Common myeloid progenitor, CD34-positive (primary cell): ENCODE measurements at regions not wholly inside any gene's neighbourhood (a gene's known extent, or its start where the extent isn't known, plus 50 kb on each side); places are given as distances from the start of the nearest gene placed in this dataset.

Experiments
- CTCF ChIA-PET: fragments of 350-600 bp; sonication (Branson Sonifier 250); formaldehyde crosslinking; loops from one replicate; lab custom pipeline; 2021; ENCODE audit warnings: antibody characterized with exemption; lab: Charles Lee
- POLR2A ChIA-PET: fragments of 350-600 bp; sonication (Branson Sonifier 250); formaldehyde crosslinking; loops from one replicate; lab custom pipeline; 2021; ENCODE audit warnings: antibody characterized with exemption; lab: Charles Lee
- DNase-seq, 3 donors: peaks; one replicate each; pipeline versions ENCODE4 v3.0.0 to v3.0.0-alpha.2; 2013
- H3K27ac ChIP-seq, 2 experiments: 1 replicate in 1 of 2; 2 replicates in 1 of 2; pipeline ENCODE4 v1.7.0; 2013; ENCODE audit warnings: inconsistent platforms in 2 of 2, low read length in 2 of 2, mild to moderate bottlenecking in 2 of 2, low read depth in 1 of 2, moderate library complexity in 1 of 2; ENCODE audit not compliant: severe bottlenecking in 2 of 2, insufficient read depth in 1 of 2, poor library complexity in 1 of 2
- H3K27me3 ChIP-seq, 5 experiments: replicated peaks in 2 of 5; 1 replicate in 3 of 5; 2 replicates in 2 of 5; pipeline versions ENCODE4 v1.6.1 to v1.7.0; 2013; ENCODE audit warnings: low read length in 4 of 5, mild to moderate bottlenecking in 2 of 5, moderate library complexity in 2 of 5, inconsistent platforms in 1 of 5; ENCODE audit not compliant: insufficient read depth in 5 of 5, control insufficient read depth in 4 of 5
- H3K36me3 ChIP-seq, 4 experiments: 1 replicate in 2 of 4; 2 replicates in 2 of 4; pipeline versions ENCODE4 v1.6.1 to v1.7.0; 2013; ENCODE audit warnings: low read length in 3 of 4, control low read depth in 1 of 4, mild to moderate bottlenecking in 1 of 4; ENCODE audit not compliant: control insufficient read depth in 4 of 4, insufficient read depth in 4 of 4
- H3K4me1 ChIP-seq, 4 experiments: 1 replicate in 3 of 4; 2 replicates in 1 of 4; pipeline versions ENCODE4 v1.6.1 to v1.7.1; 2013; ENCODE audit warnings: low read length in 3 of 4, mild to moderate bottlenecking in 3 of 4, control low read depth in 1 of 4, inconsistent platforms in 1 of 4, moderate library complexity in 1 of 4; ENCODE audit not compliant: control insufficient read depth in 4 of 4, insufficient read depth in 4 of 4; ENCODE audit errors: control extremely low read depth in 1 of 4
- H3K4me3 ChIP-seq, 7 experiments: 1 replicate in 4 of 7; 2 replicates in 3 of 7; pipeline versions ENCODE4 v1.5.1 to v1.7.0; 2013; ENCODE audit warnings: mild to moderate bottlenecking in 7 of 7, low read length in 6 of 7, moderate library complexity in 6 of 7, inconsistent platforms in 2 of 7, low read depth in 2 of 7, control low read depth in 1 of 7; ENCODE audit not compliant: insufficient read depth in 4 of 7, control insufficient read depth in 1 of 7; ENCODE audit errors: extremely low read depth in 1 of 7
- H3K9me3 ChIP-seq, 5 experiments: 1 replicate in 4 of 5; 2 replicates in 1 of 5; pipeline versions ENCODE4 v1.6.1 to v1.7.1; 2013; ENCODE audit warnings: low read length in 4 of 5, mild to moderate bottlenecking in 2 of 5, inconsistent platforms in 1 of 5, low read depth in 1 of 5, moderate library complexity in 1 of 5; ENCODE audit not compliant: control insufficient read depth in 4 of 5, insufficient read depth in 2 of 5; ENCODE audit errors: control extremely low read depth in 1 of 5
- WGBS: methylation state at CpG from one replicate; pipeline ENCODE4 v1.1.5; 2013; ENCODE audit not compliant: insufficient coverage; 5-methylcytosine and 5-hydroxymethylcytosine counted together

DNA sequence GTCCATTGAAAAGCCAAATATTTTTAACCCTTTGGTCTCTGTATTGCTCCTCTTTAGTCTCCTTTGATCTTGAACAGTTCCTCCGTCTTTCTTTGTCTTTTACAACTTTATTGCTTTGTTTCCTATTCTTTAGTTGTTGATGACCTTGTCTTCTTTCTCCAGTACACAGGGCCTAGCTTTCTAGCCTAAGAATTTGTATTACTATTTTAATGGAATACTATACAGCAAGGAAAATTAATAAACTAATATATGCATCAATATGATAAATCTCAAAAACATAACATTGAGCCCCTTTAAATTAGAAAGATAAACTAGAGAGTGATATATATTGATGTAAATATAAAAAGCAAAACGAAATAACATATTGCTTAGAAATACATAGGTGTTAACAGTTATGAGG is 88.7 kb downstream of the NR1D2 start:
- no peak for DNase-seq
- no CpG with 5 or more reads among the region's 2 CpGs for WGBS
- Histone ChIP-seq H3K4me3 (no peak overlapping the region), H3K27me3 (no peaks in the 10 kb centered on the region), H3K9me3 (peaks cover 0 to 7% (median 0%) of the 10 kb centered on the region in 5 experiments), H3K36me3 (no peaks in the 10 kb centered on the region), H3K27ac (no peak overlapping the region), H3K4me1 (peaks cover 4 to 8% (median 7%) of the 10 kb centered on the region in 4 experiments)
- POLR2A ChIA-PET = no interaction called here
- CTCF ChIA-PET = no interaction called here

GRCh38 chr3:24034464-24034863 is 89.4 kb downstream of the NR1D2 start:
- Histone ChIP-seq H3K9me3 (peaks cover 0 to 7% (median 0%) of the 10 kb centered on the region in 5 experiments), H3K36me3 (no peaks in the 10 kb centered on the region), H3K4me1 (peaks cover 4 to 14% (median 11%) of the 10 kb centered on the region in 4 experiments), H3K4me3 (no peak overlapping the region), H3K27ac (no peak overlapping the region), H3K27me3 (no peaks in the 10 kb centered on the region)
- POLR2A ChIA-PET = no interaction called here
- CTCF ChIA-PET = no interaction called here
- DNase-seq = no peak

GRCh38 chr3:24037971-24038370 is 92.9 kb downstream of the NR1D2 start:
- DNase-seq = no peak
- no CpG with 5 or more reads among the region's 2 CpGs for WGBS
- POLR2A ChIA-PET = interaction anchor here (0.7 kb wide), 1 partner anchor 1499 kb away, joined by 10 read pairs; no protein-coding TSS in a partner anchor

DNA sequence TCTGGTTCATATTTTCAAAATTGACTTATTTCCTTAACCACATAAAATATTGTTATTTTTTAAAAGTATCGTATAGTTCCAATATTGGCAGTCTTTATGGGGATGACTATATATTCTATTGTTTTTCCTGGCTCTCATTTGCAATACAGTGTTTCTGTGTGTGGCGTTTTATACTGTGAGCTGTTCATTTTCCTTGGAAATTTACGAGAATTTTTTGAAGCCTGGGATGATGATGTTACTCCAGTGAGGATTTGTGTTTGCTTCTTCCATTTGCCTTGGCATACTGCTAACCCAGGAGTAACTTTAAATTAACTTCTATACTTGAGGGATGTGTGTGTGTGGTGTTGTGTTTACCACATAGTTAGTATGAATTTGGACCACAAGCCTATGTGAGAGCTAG is 95.2 kb downstream of the NR1D2 start:
- DNase-seq = no peak
- H3K4me3 ChIP-seq = no peak overlapping the region
- H3K36me3 ChIP-seq = no peaks in the 10 kb centered on the region
- no peaks in the 10 kb centered on the region for H3K9me3 ChIP-seq
- no peak overlapping the region for H3K27ac ChIP-seq
- H3K4me1 ChIP-seq = peaks cover 4 to 29% (median 13%) of the 10 kb centered on the region in 4 experiments
- WGBS = no CpG with 5 or more reads among the region's 3 CpGs
- H3K27me3 ChIP-seq = no peaks in the 10 kb centered on the region
- ChIA-PET CTCF (no interaction called here), POLR2A (no interaction called here)

More at GRCh38 chr3:24037971-24038370, 92.9 kb downstream of the NR1D2 start:
- CTCF ChIA-PET = interaction anchor here (1.2 kb wide), 1 partner anchor 18 kb away, joined by 3 read pairs; no protein-coding TSS in a partner anchor
- Histone ChIP-seq H3K36me3 (no peaks in the 10 kb centered on the region), H3K9me3 (peaks cover 0 to 7% (median 0%) of the 10 kb centered on the region in 5 experiments), H3K27me3 (no peaks in the 10 kb centered on the region), H3K4me3 (no peak overlapping the region), H3K27ac (no peak overlapping the region), H3K4me1 (peaks cover 4 to 29% (median 13%) of the 10 kb centered on the region in 4 experiments)

DNA sequence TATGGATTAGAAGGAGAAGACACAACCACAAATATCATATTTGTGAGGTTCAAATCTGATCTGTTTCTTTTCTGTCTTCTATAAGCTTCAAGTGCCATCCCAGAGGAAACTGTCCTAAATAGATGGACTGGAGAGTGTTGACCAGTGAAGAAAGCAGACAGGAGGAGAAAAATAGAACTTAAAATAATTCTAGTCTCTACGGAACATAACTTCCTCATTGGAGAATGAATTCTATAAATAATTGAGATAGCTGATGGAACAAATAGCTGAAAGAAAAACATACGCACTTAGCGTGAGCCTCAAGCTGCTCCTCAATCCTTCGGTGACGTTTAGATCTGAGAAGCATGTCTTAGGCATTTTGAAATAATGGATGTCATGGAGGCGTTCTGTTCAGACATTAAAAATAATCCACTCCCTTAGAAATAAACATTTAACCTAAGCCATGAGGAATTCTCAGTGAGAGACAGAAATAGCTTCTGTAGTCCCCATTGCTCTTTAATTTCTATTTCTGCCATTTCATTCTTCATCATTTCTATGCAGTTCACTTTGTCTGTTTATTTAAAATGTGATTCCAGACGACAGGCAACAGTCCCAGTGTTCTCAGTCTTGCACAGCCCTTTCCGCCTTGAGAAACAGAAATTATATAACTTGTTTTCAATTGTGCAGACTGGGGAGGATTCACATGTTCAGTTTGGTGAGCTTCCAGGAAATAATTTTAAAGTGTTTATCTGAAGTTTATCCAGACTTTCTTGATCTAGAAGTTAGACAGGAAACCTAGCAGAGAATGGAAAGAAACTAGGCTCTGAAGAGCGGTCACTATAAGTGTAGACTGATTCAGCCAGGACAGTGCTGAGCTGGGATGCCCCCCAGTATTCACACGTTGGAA is 97.3 kb downstream of the NR1D2 start:
- Histone ChIP-seq H3K27me3 (no peaks in the 10 kb centered on the region), H3K36me3 (no peaks in the 10 kb centered on the region), H3K4me3 (peak overlapping the region in 1 of 7 experiments; percentile 29), H3K27ac (no peak overlapping the region), H3K9me3 (no peaks in the 10 kb centered on the region), H3K4me1 (peaks cover 4 to 29% (median 13%) of the 10 kb centered on the region in 4 experiments)
- no peak for DNase-seq
- POLR2A ChIA-PET = no interaction called here
- WGBS = 21% methylated on average over 4 of the region's 10 CpGs
- CTCF ChIA-PET = interaction anchor here (0.9 kb wide), 1 partner anchor 149 kb away, joined by 3 read pairs; no protein-coding TSS in a partner anchor

DNA sequence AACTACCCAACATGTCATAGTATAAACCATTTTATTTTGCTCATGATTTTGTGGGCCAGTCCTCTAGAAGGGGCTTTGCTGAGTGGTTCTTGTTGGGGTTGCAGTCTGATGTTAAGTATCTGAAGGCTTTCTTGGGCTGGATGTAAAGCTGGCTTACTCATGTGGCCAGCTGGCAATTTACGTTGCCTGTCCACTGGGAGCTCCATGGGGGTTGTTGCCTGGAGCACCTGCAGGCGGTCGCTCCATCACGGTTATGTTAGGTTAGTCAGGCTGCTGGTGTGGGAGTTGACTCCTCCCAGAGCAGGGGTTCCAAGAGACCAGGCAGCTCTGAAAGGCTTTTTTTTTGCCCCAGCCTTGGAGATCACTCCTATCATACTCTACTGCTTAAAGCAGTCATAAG is 98.1 kb downstream of the NR1D2 start:
- no peak for DNase-seq
- no peak overlapping the region for H3K4me3 ChIP-seq
- ChIA-PET POLR2A (no interaction called here), CTCF (interaction anchor here (0.9 kb wide), 1 partner anchor 149 kb away, joined by 3 read pairs; no protein-coding TSS in a partner anchor)
- H3K36me3 ChIP-seq = no peaks in the 10 kb centered on the region
- H3K4me1 ChIP-seq = peaks cover under 1 to 24% (median 8%) of the 10 kb centered on the region in 4 experiments
- 100% methylated on average over 4 of the region's 4 CpGs for WGBS
- no peaks in the 10 kb centered on the region for H3K9me3 ChIP-seq
- H3K27me3 ChIP-seq = no peaks in the 10 kb centered on the region
- H3K27ac ChIP-seq = no peak overlapping the region

DNA sequence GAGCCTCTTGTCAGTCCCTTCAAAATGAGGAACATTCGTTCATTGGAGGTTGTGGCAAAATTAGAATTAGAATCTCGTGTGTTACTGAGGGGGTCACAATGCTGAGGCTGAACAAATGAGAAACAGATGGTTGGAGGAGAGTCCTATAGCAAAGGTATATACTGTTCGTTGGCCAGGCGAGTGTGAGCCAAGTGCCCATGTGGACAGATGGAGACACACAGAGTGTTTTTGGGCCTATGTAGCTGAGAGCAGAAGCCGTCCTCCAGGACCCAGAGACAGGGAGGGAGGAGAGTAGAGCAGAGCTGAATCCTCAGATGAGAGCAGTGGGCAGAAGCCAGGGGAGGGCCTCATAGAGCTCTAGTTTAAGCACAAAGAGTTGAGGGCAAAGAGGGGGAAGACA is 98.9 kb downstream of the NR1D2 start:
- CTCF ChIA-PET = no interaction called here
- WGBS = 98% methylated on average over 5 of the region's 5 CpGs
- Histone ChIP-seq H3K27me3 (no peaks in the 10 kb centered on the region), H3K4me3 (no peak overlapping the region), H3K4me1 (peaks cover 0 to 19% (median 6%) of the 10 kb centered on the region in 4 experiments), H3K9me3 (no peaks in the 10 kb centered on the region), H3K27ac (no peak overlapping the region), H3K36me3 (no peaks in the 10 kb centered on the region)
- DNase-seq = no peak
- POLR2A ChIA-PET = no interaction called here
